ENCODE measurements at regions not wholly inside any gene's neighbourhood (a gene's known extent, or its start where the extent isn't known, plus 50 kb on each side); places are given as distances from the start of the nearest gene placed in this dataset.

- H3K27ac ChIP-seq (ENCODE audit: low read length) = no peak overlapping the region
- DNase-seq = no peak
- H3K9ac ChIP-seq (ENCODE audit: low read length) = no peak overlapping the region
- H3K9me3 ChIP-seq (replicated peaks; ENCODE audit: insufficient read depth, low read length) = no peaks in the 10 kb centered on the region
- H4K20me1 ChIP-seq (ENCODE audit: insufficient read depth, low read length) = no peaks in the 10 kb centered on the region
- no peaks in the 10 kb centered on the region for H3K36me3 ChIP-seq (replicated peaks; ENCODE audit: insufficient read depth, low read length)
- no peaks in the 10 kb centered on the region for H3F3A ChIP-seq (ENCODE audit: insufficient read depth, low read length)
- no peak overlapping the region for H2AFZ ChIP-seq (ENCODE audit: low read length)
- H3K4me3 ChIP-seq (ENCODE audit: low read length) = no peak overlapping the region
- no peaks in the 10 kb centered on the region for H3K27me3 ChIP-seq (replicated peaks; ENCODE audit: insufficient read depth, low read length)
- no peak for TF ChIP-seq EZH2phosphoT487 (IDR thresholded peaks at IDR 0.05; ENCODE audit: low read length)
- TF ChIP-seq, protein P1, sequence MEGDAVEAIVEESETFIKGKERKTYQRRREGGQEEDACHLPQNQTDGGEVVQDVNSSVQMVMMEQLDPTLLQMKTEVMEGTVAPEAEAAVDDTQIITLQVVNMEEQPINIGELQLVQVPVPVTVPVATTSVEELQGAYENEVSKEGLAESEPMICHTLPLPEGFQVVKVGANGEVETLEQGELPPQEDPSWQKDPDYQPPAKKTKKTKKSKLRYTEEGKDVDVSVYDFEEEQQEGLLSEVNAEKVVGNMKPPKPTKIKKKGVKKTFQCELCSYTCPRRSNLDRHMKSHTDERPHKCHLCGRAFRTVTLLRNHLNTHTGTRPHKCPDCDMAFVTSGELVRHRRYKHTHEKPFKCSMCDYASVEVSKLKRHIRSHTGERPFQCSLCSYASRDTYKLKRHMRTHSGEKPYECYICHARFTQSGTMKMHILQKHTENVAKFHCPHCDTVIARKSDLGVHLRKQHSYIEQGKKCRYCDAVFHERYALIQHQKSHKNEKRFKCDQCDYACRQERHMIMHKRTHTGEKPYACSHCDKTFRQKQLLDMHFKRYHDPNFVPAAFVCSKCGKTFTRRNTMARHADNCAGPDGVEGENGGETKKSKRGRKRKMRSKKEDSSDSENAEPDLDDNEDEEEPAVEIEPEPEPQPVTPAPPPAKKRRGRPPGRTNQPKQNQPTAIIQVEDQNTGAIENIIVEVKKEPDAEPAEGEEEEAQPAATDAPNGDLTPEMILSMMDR (IDR thresholded peaks at IDR 0.05; ENCODE audit: low read length) = no peak
- TF ChIP-seq EZH2 (optimal IDR thresholded peaks at IDR 0.05; ENCODE audit: low read depth, low read length) = no peak
- H3K4me2 ChIP-seq (ENCODE audit: low read depth, low read length) = no peak overlapping the region
- H3K4me1 ChIP-seq (ENCODE audit: low read length) = no peaks in the 10 kb centered on the region
- H3K9me2 ChIP-seq (replicated peaks; ENCODE audit: insufficient read depth, low read length) = no peaks in the 10 kb centered on the region
- H3K79me2 ChIP-seq (ENCODE audit: low read length) = no peaks in the 10 kb centered on the region
Observed at GRCh38 chr18:79617511-79618500, 61.8 kb upstream of the CTDP1 start.

- peaks cover 7% of the 10 kb centered on the region; the same call in 1 of the 2 replicates for H3F3A ChIP-seq (ENCODE audit: insufficient read depth, low read length)
- no peak for TF ChIP-seq EZH2 (optimal IDR thresholded peaks at IDR 0.05; ENCODE audit: low read depth, low read length)
- TF ChIP-seq EZH2phosphoT487 (IDR thresholded peaks at IDR 0.05; ENCODE audit: low read length) = no peak
- TF ChIP-seq, protein P1 (IDR thresholded peaks at IDR 0.05; ENCODE audit: low read length) = no peak
- H3K9ac ChIP-seq (ENCODE audit: low read length) = no peak overlapping the region
- H3K27me3 ChIP-seq (replicated peaks; ENCODE audit: insufficient read depth, low read length) = no peaks in the 10 kb centered on the region
- H3K79me2 ChIP-seq (ENCODE audit: low read length) = no peaks in the 10 kb centered on the region
- peaks cover 17% of the 10 kb centered on the region for H3K4me1 ChIP-seq (ENCODE audit: low read length)
- no peak overlapping the region for H3K4me3 ChIP-seq (ENCODE audit: low read length)
- no peak overlapping the region for H2AFZ ChIP-seq (ENCODE audit: low read length)
- no peak for DNase-seq
- no peaks in the 10 kb centered on the region for H3K9me2 ChIP-seq (replicated peaks; ENCODE audit: insufficient read depth, low read length)
- no peak overlapping the region for H3K4me2 ChIP-seq (ENCODE audit: low read depth, low read length)
- H3K9me3 ChIP-seq (replicated peaks; ENCODE audit: insufficient read depth, low read length) = no peaks in the 10 kb centered on the region
- H4K20me1 ChIP-seq (ENCODE audit: insufficient read depth, low read length) = no peaks in the 10 kb centered on the region
- H3K36me3 ChIP-seq (replicated peaks; ENCODE audit: insufficient read depth, low read length) = no peaks in the 10 kb centered on the region
- H3K27ac ChIP-seq (ENCODE audit: low read length) = no peak overlapping the region
Observed at GRCh38 chr18:79620576-79621165, 58.9 kb upstream of the CTDP1 start.

DNA sequence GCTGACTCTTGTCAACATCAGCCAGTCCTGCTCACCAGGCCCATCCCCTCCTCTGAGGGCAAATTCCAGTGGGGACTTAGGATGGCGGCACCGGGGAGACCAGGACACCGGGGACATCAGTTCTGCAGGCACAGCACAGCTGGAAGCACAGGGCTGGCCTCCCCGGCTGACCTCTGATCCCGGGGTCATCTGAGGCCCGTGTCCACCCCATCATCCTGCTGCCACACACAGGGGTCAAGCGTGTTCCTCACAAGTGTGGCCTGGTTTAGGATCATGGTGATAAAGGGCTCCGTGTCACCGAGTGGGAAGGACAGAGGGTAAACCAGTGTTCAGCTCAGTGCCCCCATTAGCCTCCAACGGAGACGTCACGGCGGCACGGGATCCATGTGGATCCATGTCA, 58.1 kb upstream of the CTDP1 start:
- no peaks in the 10 kb centered on the region for H3K36me3 ChIP-seq (replicated peaks; ENCODE audit: insufficient read depth, low read length)
- no peak overlapping the region for H2AFZ ChIP-seq (ENCODE audit: low read length)
- no peak overlapping the region for H3K4me3 ChIP-seq (ENCODE audit: low read length)
- H4K20me1 ChIP-seq (ENCODE audit: insufficient read depth, low read length) = no peaks in the 10 kb centered on the region
- H3K27me3 ChIP-seq (replicated peaks; ENCODE audit: insufficient read depth, low read length) = no peaks in the 10 kb centered on the region
- H3K9ac ChIP-seq (ENCODE audit: low read length) = no peak overlapping the region
- no peak overlapping the region for H3K27ac ChIP-seq (ENCODE audit: low read length)
- TF ChIP-seq, protein P1 (IDR thresholded peaks at IDR 0.05; ENCODE audit: low read length) = no peak
- TF ChIP-seq EZH2phosphoT487 (IDR thresholded peaks at IDR 0.05; ENCODE audit: low read length) (no peak), EZH2 (optimal IDR thresholded peaks at IDR 0.05; ENCODE audit: low read depth, low read length) (no peak)
- peaks cover 7% of the 10 kb centered on the region; the same call in 1 of the 2 replicates for H3F3A ChIP-seq (ENCODE audit: insufficient read depth, low read length)
- H3K79me2 ChIP-seq (ENCODE audit: low read length) = no peaks in the 10 kb centered on the region
- no peak overlapping the region for H3K4me2 ChIP-seq (ENCODE audit: low read depth, low read length)
- H3K9me2 ChIP-seq (replicated peaks; ENCODE audit: insufficient read depth, low read length) = no peaks in the 10 kb centered on the region
- no peak for DNase-seq
- no peaks in the 10 kb centered on the region for H3K9me3 ChIP-seq (replicated peaks; ENCODE audit: insufficient read depth, low read length)
- peaks cover 18% of the 10 kb centered on the region for H3K4me1 ChIP-seq (ENCODE audit: low read length)

All from MM.1S (cell line).